ENCODE measurements at regions not wholly inside any gene's neighbourhood (a gene's known extent, or its start where the extent isn't known, plus 50 kb on each side); places are given as distances from the start of the nearest gene placed in this dataset.

- no peak for DNase-seq (ENCODE audit: low read depth)
Measured at GRCh38 chr17:33352526-33352925, 59.4 kb upstream of the ASIC2 start.

- DNase-seq (ENCODE audit: low read depth), result no peak
Measured at GRCh38 chr17:33356266-33356665, 63.2 kb upstream of the ASIC2 start.

GRCh38 chr17:33363475-33363874 is 70.4 kb upstream of the ASIC2 start:
- DNase-seq (ENCODE audit: low read depth), result no peak

- no peak for DNase-seq (ENCODE audit: low read depth)
Measured at GRCh38 chr17:33366960-33367359, 73.9 kb upstream of the ASIC2 start.

GRCh38 chr17:33369149-33369548 is 76.1 kb upstream of the ASIC2 start:
- no peak for DNase-seq (ENCODE audit: low read depth)

GRCh38 chr17:33369876-33370275 is 76.8 kb upstream of the ASIC2 start:
- DNase-seq (ENCODE audit: low read depth), result no peak

GRCh38 chr17:33370401-33370800 is 77.3 kb upstream of the ASIC2 start:
- DNase-seq (ENCODE audit: low read depth), result no peak

GRCh38 chr17:33371377-33371776 is 78.3 kb upstream of the ASIC2 start:
- DNase-seq (ENCODE audit: low read depth), result no peak

- no peak for DNase-seq (ENCODE audit: low read depth)
Measured at GRCh38 chr17:33373273-33373672, 80.2 kb upstream of the ASIC2 start.

GRCh38 chr17:33375103-33375502 is 82.0 kb upstream of the ASIC2 start:
- DNase-seq (ENCODE audit: low read depth), result no peak

- DNase-seq (ENCODE audit: low read depth), result no peak
Measured at GRCh38 chr17:33375783-33376182, 82.7 kb upstream of the ASIC2 start.

GRCh38 chr17:33377837-33378595 is 84.9 kb upstream of the ASIC2 start:
- DNase-seq (ENCODE audit: low read depth), result no peak

GRCh38 chr17:33381201-33381600 is 88.1 kb upstream of the ASIC2 start:
- DNase-seq (ENCODE audit: low read depth), result no peak

GRCh38 chr17:33383488-33384023 is 90.5 kb upstream of the ASIC2 start:
- DNase-seq (ENCODE audit: low read depth), result no peak

- no peak for DNase-seq (ENCODE audit: low read depth)
Measured at GRCh38 chr17:33385133-33385532, 92.0 kb upstream of the ASIC2 start.

GRCh38 chr17:33385713-33386112 is 92.6 kb upstream of the ASIC2 start:
- no peak for DNase-seq (ENCODE audit: low read depth)

- no peak for DNase-seq (ENCODE audit: low read depth)
Measured at GRCh38 chr17:33387406-33387805, 94.3 kb upstream of the ASIC2 start.

- DNase-seq (ENCODE audit: low read depth), result no peak
Measured at GRCh38 chr17:33389504-33390135, 96.5 kb upstream of the ASIC2 start.

GRCh38 chr17:33390479-33391176 is 97.5 kb upstream of the ASIC2 start:
- DNase-seq (ENCODE audit: low read depth), result no peak

- DNase-seq (ENCODE audit: low read depth), result no peak
Measured at GRCh38 chr17:33396818-33397217, 103.7 kb upstream of the ASIC2 start.

- no peak for DNase-seq (ENCODE audit: low read depth)
Measured at GRCh38 chr17:33398386-33398785, 105.3 kb upstream of the ASIC2 start.

GRCh38 chr17:33401249-33401648 is 108.2 kb upstream of the ASIC2 start:
- DNase-seq (ENCODE audit: low read depth), result no peak

GRCh38 chr17:33403194-33403593 is 110.1 kb upstream of the ASIC2 start:
- no peak for DNase-seq (ENCODE audit: low read depth)

Measured in fibroblast of the conjunctiva (primary cell).